Bronchial epithelial cell (primary cell): ENCODE measurements at regions not wholly inside any gene's neighbourhood (a gene's known extent, or its start where the extent isn't known, plus 50 kb on each side); places are given as distances from the start of the nearest gene placed in this dataset.
A peak's percentile ranks its signal among the peaks of the same experiment; 100 is the strongest.

ENCODE experiments used
- DNase-seq: peaks from one replicate; pipeline ENCODE4 v3.0.0-alpha.2; 2010; ENCODE audit warnings: low read depth
- FAIRE-seq: peaks from 2 replicates; lab custom pipeline; 2011; peaks lifted over from hg19 to GRCh38; lab: Jason Lieb, UNC
- H3K27me3 ChIP-seq: 2 replicates; pipeline ENCODE4 v1.5.1; 2011; ENCODE audit warnings: low read length; ENCODE audit not compliant: control insufficient read depth, insufficient read depth
- H3K36me3 ChIP-seq: 2 replicates; pipeline ENCODE4 v1.5.1; 2011; ENCODE audit warnings: low read length; ENCODE audit not compliant: control insufficient read depth, insufficient read depth
- H3K4me3 ChIP-seq: 2 replicates; pipeline ENCODE4 v1.5.1; 2011; ENCODE audit warnings: mild to moderate bottlenecking, low read depth, low read length, control low read depth
- CTCF ChIP-seq: IDR thresholded peaks from 2 replicates; pipeline ENCODE4 v1.5.1; 2011; ENCODE audit warnings: mild to moderate bottlenecking, moderate library complexity, low read length, control low read depth, inconsistent platforms; ENCODE audit not compliant: insufficient read depth, severe bottlenecking

- no peak for TF ChIP-seq CTCF
- H3K36me3 ChIP-seq: no peaks in the 10 kb centered on the region
- FAIRE-seq: no peak
Measured at GRCh38 chr5:45799388-45799787, 103.2 kb upstream of the HCN1 start.

GRCh38 chr5:45796959-45797553 is 100.9 kb upstream of the HCN1 start:
- H3K36me3 ChIP-seq: no peaks in the 10 kb centered on the region
- DNase-seq (no peak), FAIRE-seq (no peak)
- H3K27me3 ChIP-seq: no peaks in the 10 kb centered on the region
- TF ChIP-seq CTCF: no peak
- no peak overlapping the region for H3K4me3 ChIP-seq

More at GRCh38 chr5:45799388-45799787, 103.2 kb upstream of the HCN1 start:
- DNase-seq: no peak
- no peak overlapping the region for H3K4me3 ChIP-seq
- H3K27me3 ChIP-seq: no peaks in the 10 kb centered on the region

- DNase-seq (no peak), FAIRE-seq (peak; percentile 73)
- Histone ChIP-seq H3K4me3 (no peak overlapping the region), H3K27me3 (no peaks in the 10 kb centered on the region), H3K36me3 (no peaks in the 10 kb centered on the region)
- TF ChIP-seq CTCF: no peak
Measured at GRCh38 chr5:45795458-45795857, 99.3 kb upstream of the HCN1 start.

DNA sequence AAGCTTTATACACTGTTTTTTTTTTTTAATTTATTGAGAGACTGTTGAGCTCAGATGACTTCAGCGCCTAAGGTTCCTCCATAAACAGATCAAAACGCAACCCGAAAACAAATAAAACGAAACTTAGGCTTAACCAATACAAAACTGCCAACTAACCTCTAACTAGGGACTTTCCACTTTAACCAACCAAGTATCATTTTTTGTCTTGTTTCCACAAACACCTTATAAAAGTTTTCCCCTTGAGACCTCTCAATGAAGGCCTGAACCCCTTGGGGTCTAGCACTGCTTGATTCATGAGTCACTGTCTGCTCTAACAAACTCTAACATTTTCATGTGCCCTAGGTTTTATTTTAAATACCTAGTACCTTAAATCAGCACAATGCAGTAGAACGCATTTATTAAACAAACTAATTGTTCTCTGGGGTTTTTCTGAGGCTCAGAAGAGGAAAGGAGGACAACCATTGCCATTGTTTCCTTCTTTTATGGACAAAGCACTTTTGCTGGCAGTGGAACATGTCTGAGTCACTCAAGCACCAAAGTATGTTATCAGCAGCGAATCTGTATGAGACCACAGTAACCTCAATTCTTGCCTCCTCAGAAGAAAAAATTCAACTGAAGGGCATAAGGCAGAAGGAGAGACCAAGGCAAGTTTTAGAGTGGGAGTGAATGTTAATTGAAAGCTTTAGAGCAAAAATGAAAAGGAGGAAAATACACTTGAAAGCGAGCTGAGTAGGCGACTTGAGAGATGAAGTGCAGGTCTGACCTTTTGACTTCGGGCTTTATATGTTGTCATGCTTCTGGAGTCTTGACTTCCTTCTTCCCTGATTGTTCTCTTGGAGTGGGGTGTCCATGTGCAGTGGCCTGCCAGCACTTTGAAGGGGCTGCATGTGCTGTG is 97.7 kb upstream of the HCN1 start:
- DNase-seq: no peak
- no peak for FAIRE-seq
- no peak for TF ChIP-seq CTCF
- Histone ChIP-seq H3K27me3 (no peaks in the 10 kb centered on the region), H3K4me3 (no peak overlapping the region), H3K36me3 (no peaks in the 10 kb centered on the region)

- FAIRE-seq (no peak), DNase-seq (no peak)
- no peaks in the 10 kb centered on the region for H3K27me3 ChIP-seq
- H3K4me3 ChIP-seq: no peak overlapping the region
- TF ChIP-seq CTCF: no peak
- H3K36me3 ChIP-seq: no peaks in the 10 kb centered on the region
Measured at GRCh38 chr5:45779874-45780671, 83.9 kb upstream of the HCN1 start.
